ENCODE measurements at regions not wholly inside any gene's neighbourhood (a gene's known extent, or its start where the extent isn't known, plus 50 kb on each side); places are given as distances from the start of the nearest gene placed in this dataset.

DNA sequence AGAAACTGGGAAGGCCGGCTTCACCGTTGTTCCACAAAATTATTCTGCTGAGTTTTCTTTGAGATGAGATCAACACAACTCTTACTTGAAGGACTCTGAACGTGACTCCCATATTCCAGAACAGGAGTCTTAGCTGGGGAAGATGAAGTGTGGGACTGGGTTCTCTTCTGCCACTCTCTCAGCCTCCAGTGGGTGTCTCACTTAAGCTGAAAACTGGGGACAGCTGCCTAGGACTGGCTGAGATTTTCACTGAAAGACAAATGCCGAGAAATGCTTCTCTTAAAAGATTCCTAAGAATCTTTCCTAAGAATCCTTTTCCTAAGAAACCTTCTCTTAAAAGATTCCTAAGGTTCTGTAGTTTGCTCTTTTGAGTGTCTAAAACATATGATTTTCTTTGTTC, 156.6 kb upstream of the LHCGR start:
- no peaks in the 10 kb centered on the region for H3K4me1 Mint-ChIP-seq
- DNase-seq (no peak), ATAC-seq (no peak)
- no peaks in the 10 kb centered on the region for H3K36me3 Mint-ChIP-seq
- H3K9me3 Mint-ChIP-seq, result peaks cover 0 to 6% (median 0%) of the 10 kb centered on the region in 9 donors
- POLR2A ChIA-PET, result no interaction called here
- peaks cover 2 to 16% (median 5%) of the 10 kb centered on the region in 5 donors for H3K27me3 Mint-ChIP-seq
- no peak overlapping the region for H3K27ac Mint-ChIP-seq
- no peak overlapping the region for H3K4me3 Mint-ChIP-seq

DNA sequence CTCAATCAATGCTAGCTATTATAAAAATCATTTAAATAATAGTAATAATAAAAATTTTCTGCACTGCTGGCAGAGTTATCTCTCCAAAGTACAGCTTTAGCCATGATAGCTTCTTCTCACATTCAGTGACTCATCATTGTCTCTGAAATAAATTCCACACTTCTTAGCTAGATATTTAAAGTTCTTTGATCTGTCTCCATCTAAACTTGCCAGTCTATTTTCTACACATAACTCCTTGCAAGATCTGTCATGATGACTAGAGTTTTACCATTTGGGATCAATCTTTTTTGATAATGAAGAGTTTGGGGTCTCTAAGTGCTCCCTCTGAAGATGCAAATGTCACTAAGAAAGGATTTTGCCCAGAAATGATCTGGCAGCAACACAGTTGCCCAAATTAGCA, 155.4 kb upstream of the LHCGR start:
- Mint-ChIP-seq H3K4me3 (no peak overlapping the region), H3K4me1 (no peaks in the 10 kb centered on the region), H3K36me3 (no peaks in the 10 kb centered on the region), H3K27me3 (peaks cover 3 to 17% (median 8%) of the 10 kb centered on the region in 5 donors), H3K27ac (no peak overlapping the region), H3K9me3 (peaks cover 0 to 6% (median 0%) of the 10 kb centered on the region in 9 donors)
- POLR2A ChIA-PET, result no interaction called here
- no peak for DNase-seq
- ATAC-seq, result no peak

DNA sequence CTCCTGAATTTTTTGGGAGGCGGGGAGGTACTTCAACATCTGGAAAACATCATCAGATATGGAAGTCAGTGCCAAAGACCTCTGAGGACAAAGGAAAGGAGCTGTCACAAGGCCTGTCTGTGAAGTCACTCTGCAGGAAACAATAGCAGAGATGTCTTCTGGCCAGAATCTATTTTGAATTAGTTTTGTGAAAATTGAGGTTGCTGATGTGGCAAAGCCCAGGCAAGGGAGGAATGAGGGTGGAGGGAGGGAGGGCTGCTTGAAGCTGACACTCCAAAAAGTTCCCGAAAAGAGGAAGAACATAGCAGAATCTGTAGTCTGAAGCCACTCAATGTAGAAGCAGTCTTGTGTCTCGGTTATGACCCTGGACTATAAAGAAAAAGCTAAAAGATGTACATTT, 151.1 kb upstream of the LHCGR start:
- Mint-ChIP-seq H3K36me3 (no peaks in the 10 kb centered on the region), H3K27ac (no peak overlapping the region), H3K4me1 (no peaks in the 10 kb centered on the region), H3K27me3 (peaks cover 7 to 27% (median 11%) of the 10 kb centered on the region in 5 donors), H3K9me3 (peaks cover 0 to 7% (median 1%) of the 10 kb centered on the region in 9 donors), H3K4me3 (no peak overlapping the region)
- POLR2A ChIA-PET, result no interaction called here
- ATAC-seq (no peak), DNase-seq (no peak)

DNA sequence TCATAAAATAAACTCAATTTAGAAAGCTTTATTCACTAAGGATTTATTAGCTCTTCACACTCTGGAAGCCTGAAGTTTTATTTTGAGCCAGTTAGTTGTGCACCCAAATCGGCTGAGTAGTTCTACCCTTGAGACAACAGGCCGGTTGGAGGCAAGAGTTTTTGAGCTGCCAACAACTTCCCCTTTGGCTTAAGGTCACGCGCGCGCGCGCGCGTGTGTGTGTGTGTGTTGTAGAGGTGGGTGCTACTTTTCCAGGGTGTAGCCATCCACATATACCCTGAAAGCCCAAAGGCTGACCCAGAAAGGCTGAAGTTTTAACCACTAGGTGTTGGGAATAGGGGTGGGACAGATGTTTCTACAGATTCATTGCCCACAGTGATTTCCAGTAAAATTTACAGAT, 150.2 kb upstream of the LHCGR start:
- H3K4me1 Mint-ChIP-seq, result no peaks in the 10 kb centered on the region
- no peak overlapping the region for H3K4me3 Mint-ChIP-seq
- H3K36me3 Mint-ChIP-seq, result no peaks in the 10 kb centered on the region
- H3K9me3 Mint-ChIP-seq, result peaks cover 0 to 11% (median 2%) of the 10 kb centered on the region in 9 donors
- no peak overlapping the region for H3K27ac Mint-ChIP-seq
- H3K27me3 Mint-ChIP-seq, result peaks cover 7 to 27% (median 12%) of the 10 kb centered on the region in 5 donors
- POLR2A ChIA-PET, result no interaction called here
- no peak for DNase-seq
- ATAC-seq, result no peak

DNA sequence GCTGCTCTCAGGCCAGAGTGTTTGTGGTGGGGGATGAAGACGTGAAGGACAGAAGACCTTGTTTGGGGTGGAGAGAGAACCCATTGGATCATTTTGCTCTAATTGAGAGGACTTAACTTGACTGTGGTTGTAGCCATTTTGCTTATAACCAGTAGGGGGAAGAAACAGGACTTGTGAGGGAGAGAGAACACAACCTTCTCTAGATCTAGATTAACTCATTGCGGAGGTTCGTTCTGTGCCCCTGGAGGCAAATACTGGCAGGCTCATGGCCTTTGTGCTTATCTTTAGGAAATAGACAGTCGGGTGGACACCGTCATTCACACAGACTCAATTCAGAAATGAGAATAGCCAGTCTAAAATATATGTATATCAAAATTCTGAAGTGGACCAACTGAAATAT, 147.0 kb upstream of the LHCGR start:
- Mint-ChIP-seq H3K27me3 (peaks cover 3 to 19% (median 10%) of the 10 kb centered on the region in 5 donors), H3K9me3 (peaks cover 0 to 11% (median 0%) of the 10 kb centered on the region in 9 donors), H3K4me1 (no peaks in the 10 kb centered on the region), H3K27ac (no peak overlapping the region), H3K4me3 (no peak overlapping the region), H3K36me3 (no peaks in the 10 kb centered on the region)
- POLR2A ChIA-PET, result no interaction called here
- DNase-seq (no peak), ATAC-seq (no peak)

DNA sequence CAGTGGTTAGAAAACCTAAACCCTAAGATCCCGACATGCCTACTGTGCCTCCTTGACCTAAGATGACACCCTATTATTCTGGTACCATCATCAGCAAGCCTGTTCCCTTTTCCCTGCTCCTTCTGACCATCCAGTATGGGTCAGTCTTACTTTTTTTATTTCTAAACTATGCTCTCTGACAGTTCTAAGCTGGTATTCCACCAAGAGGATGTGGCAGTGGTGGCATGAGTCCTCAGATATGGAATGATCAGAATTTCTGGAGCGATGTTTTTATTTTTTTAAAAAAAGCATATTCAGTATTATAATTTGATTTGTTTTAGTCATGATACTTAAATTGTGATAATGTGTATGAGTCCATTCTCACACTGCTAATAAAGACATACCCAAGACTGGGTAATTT, 145.9 kb upstream of the LHCGR start:
- peaks cover 3 to 19% (median 10%) of the 10 kb centered on the region in 5 donors for H3K27me3 Mint-ChIP-seq
- no peaks in the 10 kb centered on the region for H3K36me3 Mint-ChIP-seq
- peaks cover 0 to 11% (median 2%) of the 10 kb centered on the region in 9 donors for H3K9me3 Mint-ChIP-seq
- ATAC-seq (no peak), DNase-seq (no peak)
- no peak overlapping the region for H3K4me3 Mint-ChIP-seq
- POLR2A ChIA-PET, result no interaction called here
- no peaks in the 10 kb centered on the region for H3K4me1 Mint-ChIP-seq
- H3K27ac Mint-ChIP-seq, result no peak overlapping the region

DNA sequence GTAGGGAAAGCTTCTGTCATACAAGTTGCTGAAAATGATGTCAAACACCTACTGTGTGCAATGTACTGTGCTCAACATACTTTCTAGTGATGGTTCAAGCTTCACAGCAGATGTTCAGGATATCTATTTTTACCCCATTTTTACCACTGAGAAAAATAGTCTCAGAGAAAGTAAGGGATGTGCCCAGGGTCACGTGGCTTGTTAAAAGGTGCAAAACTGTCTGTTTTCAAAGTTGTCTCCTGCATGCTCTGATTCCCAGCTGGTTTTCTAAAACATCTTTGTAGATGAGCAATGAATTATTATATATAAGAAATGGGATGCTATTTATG, 145.5 kb upstream of the LHCGR start:
- Mint-ChIP-seq H3K9me3 (peaks cover 0 to 11% (median 3%) of the 10 kb centered on the region in 9 donors), H3K4me3 (no peak overlapping the region), H3K4me1 (no peaks in the 10 kb centered on the region), H3K36me3 (no peaks in the 10 kb centered on the region), H3K27me3 (peaks cover 0 to 16% (median 9%) of the 10 kb centered on the region in 5 donors), H3K27ac (no peak overlapping the region)
- DNase-seq, result no peak
- no peak for ATAC-seq
- POLR2A ChIA-PET, result no interaction called here

DNA sequence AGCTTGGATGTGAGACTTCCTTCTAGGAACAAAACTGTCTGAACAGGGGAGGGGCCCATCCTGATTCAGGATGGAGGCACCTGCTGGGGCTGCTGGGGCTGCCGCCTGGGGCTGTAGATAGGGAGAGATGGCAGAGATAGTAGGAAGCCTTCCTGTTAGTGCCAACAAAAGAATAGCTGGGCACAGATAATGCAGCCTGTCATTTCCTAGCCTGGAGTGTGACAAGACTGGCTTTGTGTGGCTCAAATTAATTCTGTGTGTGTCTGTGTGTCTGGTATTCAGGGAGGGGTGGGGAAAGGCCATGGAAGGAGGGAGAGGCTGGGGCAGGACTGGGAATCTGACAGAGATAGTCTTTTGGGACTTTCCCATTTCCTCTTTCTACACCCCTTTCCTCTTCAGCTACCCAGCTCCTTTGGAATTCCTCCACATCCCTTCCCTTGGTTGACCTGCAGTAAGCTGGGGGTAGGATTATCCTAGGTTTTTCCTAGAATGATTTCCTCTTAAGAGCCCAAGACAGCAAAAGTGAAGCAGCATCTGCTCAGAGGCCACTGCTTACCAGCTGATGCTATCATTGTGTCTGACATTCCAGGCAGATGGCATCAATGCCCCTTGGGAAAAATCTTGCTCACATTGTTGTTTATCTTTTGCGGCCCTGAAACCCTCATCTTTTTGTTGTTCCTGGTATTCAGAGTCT, 144.9 kb upstream of the LHCGR start:
- Mint-ChIP-seq H3K9me3 (peaks cover 0 to 11% (median 3%) of the 10 kb centered on the region in 9 donors), H3K27ac (no peak overlapping the region), H3K36me3 (no peaks in the 10 kb centered on the region), H3K27me3 (peaks cover 0 to 14% (median 8%) of the 10 kb centered on the region in 5 donors), H3K4me3 (no peak overlapping the region), H3K4me1 (no peaks in the 10 kb centered on the region)
- DNase-seq (no peak), ATAC-seq (no peak)
- POLR2A ChIA-PET, result no interaction called here

DNA sequence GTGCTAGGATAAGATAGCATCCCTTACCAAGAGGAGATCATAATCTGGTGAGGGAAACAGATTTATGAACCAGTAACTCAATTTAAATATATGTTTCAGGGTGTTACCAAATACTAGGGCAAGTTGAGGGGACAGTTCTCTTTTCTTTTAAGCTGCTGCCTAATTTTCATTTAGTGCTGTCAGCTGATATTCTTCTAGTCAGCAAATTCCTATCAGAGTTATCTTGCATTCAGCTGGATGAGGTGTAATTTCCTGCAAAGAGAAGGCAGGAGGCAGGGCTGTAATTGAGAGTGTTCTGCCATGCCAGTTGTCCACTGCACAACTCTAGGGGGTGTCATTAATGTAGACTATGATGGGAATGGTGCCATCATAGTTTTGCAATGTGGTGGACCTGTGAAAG, 141.3 kb upstream of the LHCGR start:
- H3K9me3 Mint-ChIP-seq, result peaks cover 0 to 7% (median 3%) of the 10 kb centered on the region in 9 donors
- POLR2A ChIA-PET, result no interaction called here
- H3K27me3 Mint-ChIP-seq, result peaks cover 0 to 10% (median 5%) of the 10 kb centered on the region in 5 donors
- H3K36me3 Mint-ChIP-seq, result no peaks in the 10 kb centered on the region
- H3K27ac Mint-ChIP-seq, result no peak overlapping the region
- H3K4me3 Mint-ChIP-seq, result no peak overlapping the region
- H3K4me1 Mint-ChIP-seq, result no peaks in the 10 kb centered on the region
- no peak for ATAC-seq
- DNase-seq, result no peak

DNA sequence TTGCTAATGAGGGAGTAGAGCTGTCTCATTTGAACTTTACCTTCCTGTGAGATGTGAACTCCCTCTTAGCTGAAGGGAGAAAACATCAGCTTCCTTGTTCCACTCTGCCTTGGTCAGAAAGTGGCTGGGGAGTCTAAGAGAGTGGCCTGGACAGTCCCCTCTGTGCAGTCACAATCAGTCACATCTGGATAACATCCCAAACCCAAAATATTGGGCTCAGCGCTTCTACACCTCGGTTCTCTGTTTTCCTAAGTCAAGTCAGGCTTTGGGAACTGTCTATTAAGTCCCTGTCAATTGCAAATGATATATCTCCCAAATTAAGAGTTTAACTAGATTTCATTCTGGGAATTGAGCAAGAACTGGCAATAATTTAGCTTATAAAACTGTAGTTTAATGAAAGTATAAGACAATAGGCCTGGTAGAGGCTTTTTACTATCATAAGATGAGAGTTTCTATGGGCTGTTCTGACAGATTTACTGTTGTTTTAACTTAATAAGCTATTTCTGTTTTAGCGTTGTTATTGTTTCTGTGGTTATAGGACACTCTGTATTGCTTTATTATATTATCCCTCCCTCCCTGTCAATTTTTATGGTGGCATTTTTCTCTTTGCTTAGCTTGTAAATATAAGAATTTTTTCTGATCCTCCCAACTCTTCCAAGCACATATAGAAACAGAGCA, 135.1 kb upstream of the LHCGR start:
- H3K9me3 Mint-ChIP-seq, result peaks cover 0 to 6% (median 2%) of the 10 kb centered on the region in 9 donors
- DNase-seq (no peak), ATAC-seq (no peak)
- no peak overlapping the region for H3K27ac Mint-ChIP-seq
- H3K27me3 Mint-ChIP-seq, result peaks cover 0 to 10% (median 2%) of the 10 kb centered on the region in 5 donors
- no peak overlapping the region for H3K4me3 Mint-ChIP-seq
- H3K4me1 Mint-ChIP-seq, result no peaks in the 10 kb centered on the region
- H3K36me3 Mint-ChIP-seq, result no peaks in the 10 kb centered on the region
- POLR2A ChIA-PET, result no interaction called here

DNA sequence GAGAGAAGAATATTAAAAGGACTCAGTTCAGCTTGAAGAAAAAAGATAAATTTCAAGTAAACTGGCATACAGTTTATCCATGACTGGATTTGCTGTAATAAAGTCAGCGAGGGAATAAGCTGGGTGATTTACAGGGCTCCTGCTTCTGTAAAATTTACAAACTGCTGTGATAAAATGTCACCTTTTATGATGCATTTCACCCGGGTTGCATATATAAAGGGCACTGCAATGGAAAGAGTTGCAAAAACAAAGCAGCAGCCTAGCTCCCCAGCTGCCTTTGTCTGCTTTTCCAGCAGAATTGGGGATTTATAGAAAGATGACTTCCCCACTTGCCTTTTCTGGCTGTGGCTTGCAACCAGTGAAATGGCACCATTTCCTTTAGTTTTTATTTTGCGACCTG, 132.5 kb upstream of the LHCGR start:
- no peak overlapping the region for H3K27ac Mint-ChIP-seq
- ATAC-seq (no peak), DNase-seq (no peak)
- H3K36me3 Mint-ChIP-seq, result no peaks in the 10 kb centered on the region
- H3K4me3 Mint-ChIP-seq, result no peak overlapping the region
- peaks cover 0 to 10% (median 5%) of the 10 kb centered on the region in 9 donors for H3K9me3 Mint-ChIP-seq
- peaks cover 0 to 16% (median 3%) of the 10 kb centered on the region in 5 donors for H3K27me3 Mint-ChIP-seq
- POLR2A ChIA-PET, result no interaction called here
- H3K4me1 Mint-ChIP-seq, result no peaks in the 10 kb centered on the region

DNA sequence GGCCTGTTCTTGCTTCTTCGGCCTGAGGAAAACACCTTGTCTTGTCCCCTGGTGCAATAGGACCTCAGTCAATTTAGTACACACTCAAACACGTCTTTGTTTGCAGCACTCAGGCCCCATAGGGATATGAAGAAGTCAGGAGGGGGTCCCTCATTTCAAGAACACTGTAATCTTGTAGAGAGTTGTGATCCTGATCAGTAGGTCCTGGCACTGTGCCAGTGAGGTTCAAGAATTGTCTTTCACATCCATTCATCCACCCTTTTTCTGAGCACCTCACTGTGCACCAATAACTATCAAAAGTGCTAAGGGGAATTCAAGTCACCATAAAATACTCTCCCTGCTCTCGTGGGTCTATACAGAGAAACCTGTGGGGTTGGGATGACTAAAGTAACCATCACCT, 131.4 kb upstream of the LHCGR start:
- POLR2A ChIA-PET, result no interaction called here
- H3K27ac Mint-ChIP-seq, result no peak overlapping the region
- peaks cover 0 to 19% (median 3%) of the 10 kb centered on the region in 5 donors for H3K27me3 Mint-ChIP-seq
- no peaks in the 10 kb centered on the region for H3K36me3 Mint-ChIP-seq
- no peak for DNase-seq
- no peak overlapping the region for H3K4me3 Mint-ChIP-seq
- H3K4me1 Mint-ChIP-seq, result no peaks in the 10 kb centered on the region
- H3K9me3 Mint-ChIP-seq, result peaks cover 0 to 10% (median 5%) of the 10 kb centered on the region in 9 donors
- no peak for ATAC-seq

DNA sequence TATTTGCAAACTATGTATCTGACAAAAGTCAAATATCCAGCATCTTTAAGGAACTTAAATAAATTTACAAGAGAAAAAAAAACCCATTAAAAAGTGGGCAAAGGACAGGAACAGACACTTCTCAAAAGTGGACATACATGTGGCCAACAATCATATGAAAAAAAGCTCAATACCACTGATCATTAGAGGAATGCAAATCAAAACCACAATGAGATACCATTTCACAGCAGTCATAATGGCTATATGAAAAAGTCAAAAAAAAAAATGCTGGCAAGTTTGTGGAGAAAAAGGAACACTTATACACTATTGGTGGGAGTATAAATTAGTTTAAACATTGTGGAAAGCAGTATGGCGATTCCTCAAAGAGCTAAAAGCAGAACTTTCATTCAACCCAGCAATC, 130.3 kb upstream of the LHCGR start:
- DNase-seq (no peak), ATAC-seq (no peak)
- H3K36me3 Mint-ChIP-seq, result no peaks in the 10 kb centered on the region
- no peak overlapping the region for H3K27ac Mint-ChIP-seq
- no peaks in the 10 kb centered on the region for H3K4me1 Mint-ChIP-seq
- POLR2A ChIA-PET, result no interaction called here
- peaks cover 0 to 10% (median 5%) of the 10 kb centered on the region in 9 donors for H3K9me3 Mint-ChIP-seq
- H3K4me3 Mint-ChIP-seq, result no peak overlapping the region
- peaks cover 0 to 19% (median 3%) of the 10 kb centered on the region in 5 donors for H3K27me3 Mint-ChIP-seq

DNA sequence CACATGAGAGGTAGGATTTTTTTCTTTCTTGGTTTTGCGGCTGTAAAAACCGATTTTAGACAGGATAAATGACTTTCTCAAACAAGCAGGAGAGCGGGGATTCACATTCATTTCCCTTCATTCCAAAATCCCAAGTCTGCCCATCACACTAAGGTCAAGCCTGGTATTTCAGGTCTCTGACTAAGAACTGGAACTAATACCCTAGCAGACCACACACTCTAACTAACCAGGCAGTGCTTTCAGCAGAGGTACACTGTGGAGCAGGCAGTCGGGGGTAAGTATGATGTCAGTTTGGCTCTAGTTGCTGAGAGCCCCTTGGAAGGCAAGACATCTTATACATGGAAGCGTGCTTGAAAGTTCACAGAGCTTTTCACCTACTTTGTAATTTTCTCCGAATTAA, 128.1 kb upstream of the LHCGR start:
- no peak overlapping the region for H3K27ac Mint-ChIP-seq
- H3K4me1 Mint-ChIP-seq, result no peaks in the 10 kb centered on the region
- H3K27me3 Mint-ChIP-seq, result peaks cover 0 to 20% (median 3%) of the 10 kb centered on the region in 5 donors
- H3K4me3 Mint-ChIP-seq, result no peak overlapping the region
- POLR2A ChIA-PET, result no interaction called here
- ATAC-seq (no peak), DNase-seq (no peak)
- H3K9me3 Mint-ChIP-seq, result peaks cover 0 to 10% (median 5%) of the 10 kb centered on the region in 9 donors
- no peaks in the 10 kb centered on the region for H3K36me3 Mint-ChIP-seq
